Gastroesophageal sphincter (tissue), 3 donors: ENCODE measurements at regions not wholly inside any gene's neighbourhood (a gene's known extent, or its start where the extent isn't known, plus 50 kb on each side); places are given as distances from the start of the nearest gene placed in this dataset.

Experiments used
- CTCF ChIP-seq, 4 experiments: fragments of 200-600 bp in 2 of 4; fragments of 450-650 bp in 2 of 4; sonication (generic) in 1 of 4; IDR thresholded peaks; one replicate each; pipeline ENCODE4 v1.5.1; 2017 to 2019; ENCODE audit warnings: antibody characterized with exemption in 4 of 4, mild to moderate bottlenecking in 2 of 4, moderate library complexity in 2 of 4
- EP300 ChIP-seq: sonication (generic); formaldehyde crosslinking; IDR thresholded peaks from one replicate; pipeline ENCODE4 v1.6.1; 2017; ENCODE audit warnings: antibody characterized with exemption, mild to moderate bottlenecking

- TF ChIP-seq CTCF (IDR thresholded peaks at IDR 0.05) (no peak), EP300 (no peak)
Measured at GRCh38 chr21:21682172-21682571, 684.0 kb downstream of the NCAM2 start.
